Ovary (tissue), 7 donors: ENCODE measurements at regions not wholly inside any gene's neighbourhood (a gene's known extent, or its start where the extent isn't known, plus 50 kb on each side); places are given as distances from the start of the nearest gene placed in this dataset.

Experiments
- DNase-seq, 5 donors: peaks; one replicate each; pipeline ENCODE4 v3.0.0-alpha.2; 2019 to 2020
- H3K27ac ChIP-seq, 2 donors: fragments of 200-600 bp; one replicate each; pipeline versions ENCODE4 v1.5.1 to v1.8.0; 2019 to 2022
- H3K27me3 ChIP-seq: fragments of 200-600 bp; one replicate; pipeline ENCODE4 v1.8.0; 2022
- H3K36me3 ChIP-seq: fragments of 200-600 bp; sonication (generic); one replicate; pipeline ENCODE4 v1.5.1; 2019
- H3K4me1 ChIP-seq: one replicate; pipeline ENCODE4 v1.8.1; 2013; ENCODE audit warnings: mild to moderate bottlenecking, moderate library complexity; ENCODE audit not compliant: insufficient read depth
- H3K4me3 ChIP-seq: fragments of 200-600 bp; sonication (generic); one replicate; pipeline ENCODE4 v1.5.1; 2017
- H3K9me3 ChIP-seq, 2 donors: fragments of 200-600 bp in 1 of 2; sonication (generic) in 1 of 2; one replicate each; pipeline versions ENCODE4 v1.5.1 to v1.8.1; 2013 to 2019; ENCODE audit warnings: mild to moderate bottlenecking in 1 of 2, moderate library complexity in 1 of 2
- EP300 ChIP-seq: sonication (generic); formaldehyde crosslinking; IDR thresholded peaks from one replicate; pipeline ENCODE4 v1.6.1; 2017; ENCODE audit warnings: antibody characterized with exemption
- POLR2A ChIP-seq: fragments of 450-650 bp; IDR thresholded peaks from one replicate; pipeline ENCODE4 v1.6.1; 2017; ENCODE audit warnings: antibody characterized with exemption, mild to moderate bottlenecking, moderate library complexity
- WGBS, 3 donors: extraction: QIAGEN DNeasy Blood & Tissue Kit in 1 of 3; methylation state at CpG; one replicate each; pipeline versions ENCODE4 v1.1.5 to v1.1.7; 2013 to 2017; 5-methylcytosine and 5-hydroxymethylcytosine counted together
- intact Hi-C, 4 donors: fragments of 100-400 bp; cut with DNase I; formaldehyde crosslinking; loops; one replicate each; pipeline versions ENCODE4 v1.11.0 to v1.15.1; 2022 to 2023
- TF ChIP-seq, protein P1 (sequence below), 3 donors: fragments of 450-650 bp in 2 of 3; fragments of 200-600 bp in 1 of 3; IDR thresholded peaks; one replicate each; pipeline versions ENCODE4 v1.5.1 to v1.8.0; 2016 to 2022; ENCODE audit warnings: antibody characterized with exemption in 3 of 3, mild to moderate bottlenecking in 1 of 3
- donor health status: DM: no; HTN: no; CAD: no; lungs with moderate emphysema.
- donor health status: DM: no; HTN: no; CAD: no.
- donor health status: Bipolar disorder and iron deficiency.
- donor health status: DM: no; HTN: no; CAD: no.
- donor health status: DM: yes; HTN: yes; CAD: no.

DNA sequence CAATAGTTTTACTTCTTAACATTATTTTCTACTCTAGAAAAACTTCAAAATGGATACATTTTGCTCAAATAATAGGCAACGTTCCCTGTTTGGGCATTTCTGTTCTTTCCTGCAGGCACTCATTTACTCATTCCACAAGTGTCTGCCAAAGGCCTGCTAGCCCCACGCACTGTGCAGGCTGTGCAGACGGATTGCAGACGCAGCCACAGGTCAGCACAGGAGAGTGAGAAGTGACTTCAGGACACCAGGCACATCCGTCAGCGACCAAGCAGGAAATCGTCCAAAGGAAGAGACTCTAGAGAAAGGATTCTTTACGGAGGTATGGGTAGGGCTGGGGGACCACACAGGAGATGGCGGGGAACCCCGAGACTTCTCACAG lies 103.0 kb upstream of the AGAP1 start:
- 62 to 75% (median 70%) methylated on average over 10 of the region's 10 CpGs for WGBS, 3 donors
- intact Hi-C loops: no loop called here
- Histone ChIP-seq H3K27ac (no peak overlapping the region), H3K4me3 (no peak overlapping the region), H3K9me3 (no peaks in the 10 kb centered on the region), H3K36me3 (no peaks in the 10 kb centered on the region), H3K4me1 (no peaks in the 10 kb centered on the region), H3K27me3 (no peaks in the 10 kb centered on the region)
- TF ChIP-seq, protein P1, sequence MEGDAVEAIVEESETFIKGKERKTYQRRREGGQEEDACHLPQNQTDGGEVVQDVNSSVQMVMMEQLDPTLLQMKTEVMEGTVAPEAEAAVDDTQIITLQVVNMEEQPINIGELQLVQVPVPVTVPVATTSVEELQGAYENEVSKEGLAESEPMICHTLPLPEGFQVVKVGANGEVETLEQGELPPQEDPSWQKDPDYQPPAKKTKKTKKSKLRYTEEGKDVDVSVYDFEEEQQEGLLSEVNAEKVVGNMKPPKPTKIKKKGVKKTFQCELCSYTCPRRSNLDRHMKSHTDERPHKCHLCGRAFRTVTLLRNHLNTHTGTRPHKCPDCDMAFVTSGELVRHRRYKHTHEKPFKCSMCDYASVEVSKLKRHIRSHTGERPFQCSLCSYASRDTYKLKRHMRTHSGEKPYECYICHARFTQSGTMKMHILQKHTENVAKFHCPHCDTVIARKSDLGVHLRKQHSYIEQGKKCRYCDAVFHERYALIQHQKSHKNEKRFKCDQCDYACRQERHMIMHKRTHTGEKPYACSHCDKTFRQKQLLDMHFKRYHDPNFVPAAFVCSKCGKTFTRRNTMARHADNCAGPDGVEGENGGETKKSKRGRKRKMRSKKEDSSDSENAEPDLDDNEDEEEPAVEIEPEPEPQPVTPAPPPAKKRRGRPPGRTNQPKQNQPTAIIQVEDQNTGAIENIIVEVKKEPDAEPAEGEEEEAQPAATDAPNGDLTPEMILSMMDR (IDR thresholded peaks at IDR 0.05): no peak
- no peak for TF ChIP-seq POLR2A
- TF ChIP-seq EP300: no peak
- DNase-seq: no peak

DNA sequence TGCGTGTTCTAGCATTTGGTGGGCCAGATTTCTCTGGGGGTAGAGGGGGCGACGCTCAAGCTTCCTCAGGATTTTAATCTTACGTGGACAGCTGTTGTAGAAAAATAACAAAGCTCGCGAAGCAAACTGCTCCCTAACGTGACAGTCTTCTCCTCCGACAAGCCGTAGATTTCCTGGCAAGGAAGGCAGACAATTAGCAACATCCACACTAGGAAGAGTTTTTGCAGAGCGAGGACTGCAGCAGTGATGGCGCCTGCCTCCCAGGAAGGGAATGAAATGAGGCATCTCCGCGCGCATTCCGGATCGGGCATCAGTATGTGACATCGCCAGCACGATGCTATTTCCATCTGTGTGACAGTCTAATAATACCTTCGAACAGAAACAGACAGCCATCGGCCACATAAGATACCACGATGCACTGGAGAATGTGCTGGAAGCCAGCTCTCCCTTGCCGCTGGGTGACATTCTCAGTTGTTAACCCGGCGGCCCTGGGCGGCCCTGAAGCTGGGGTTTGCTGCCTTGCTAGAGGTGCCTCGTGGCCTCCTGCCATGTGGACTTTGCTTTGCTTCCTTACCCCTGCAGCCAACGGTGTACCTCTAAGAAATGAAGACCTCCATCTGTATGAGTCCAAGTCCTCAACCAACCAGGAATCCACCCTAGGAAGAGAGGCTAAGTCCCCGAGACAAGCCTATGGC lies 101.8 kb upstream of the AGAP1 start:
- TF ChIP-seq, protein P1 (IDR thresholded peaks at IDR 0.05): no peak
- TF ChIP-seq POLR2A (no peak), EP300 (no peak)
- Histone ChIP-seq H3K27ac (no peak overlapping the region), H3K4me1 (no peaks in the 10 kb centered on the region), H3K9me3 (no peaks in the 10 kb centered on the region), H3K36me3 (no peaks in the 10 kb centered on the region), H3K27me3 (no peaks in the 10 kb centered on the region), H3K4me3 (no peak overlapping the region)
- intact Hi-C loops: no loop called here
- DNase-seq: no peak
- WGBS, 3 donors: 75 to 78% (median 77%) methylated on average over 27 to 28 of the region's 28 CpGs

DNA sequence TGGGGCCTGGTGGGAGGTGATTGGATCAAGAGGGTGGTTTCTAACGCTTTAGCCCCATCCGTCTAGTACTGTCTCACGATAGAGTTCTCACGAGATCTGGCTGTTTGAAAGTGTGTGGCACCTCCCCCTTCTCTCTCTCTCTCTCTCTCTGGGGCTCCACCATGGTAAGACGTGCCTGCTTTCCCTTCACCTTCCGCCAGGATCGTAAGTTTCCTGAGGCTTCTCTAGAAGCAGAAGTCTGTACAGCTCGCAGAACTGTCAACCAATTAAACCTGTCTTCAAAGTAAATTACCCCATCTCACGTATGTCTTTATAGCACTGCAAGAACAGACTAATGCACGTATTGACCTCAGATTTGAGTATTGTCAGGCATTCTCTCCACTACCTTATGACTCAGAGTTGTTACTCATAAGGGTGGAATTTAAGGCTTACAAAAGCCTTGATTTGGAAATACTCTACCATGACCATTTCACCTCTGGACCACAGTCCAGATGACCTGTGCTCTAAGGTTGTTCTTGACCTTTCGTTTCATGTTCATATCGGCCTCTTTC lies 99.5 kb upstream of the AGAP1 start:
- no peak overlapping the region for H3K4me3 ChIP-seq
- 78 to 85% (median 82%) methylated on average over 12 of the region's 12 CpGs for WGBS, 3 donors
- intact Hi-C loops: no loop called here
- no peak for DNase-seq
- no peaks in the 10 kb centered on the region for H3K4me1 ChIP-seq
- H3K36me3 ChIP-seq: no peaks in the 10 kb centered on the region
- no peaks in the 10 kb centered on the region for H3K27me3 ChIP-seq
- no peak for TF ChIP-seq EP300
- no peak for TF ChIP-seq POLR2A
- TF ChIP-seq, protein P1 (IDR thresholded peaks at IDR 0.05): no peak
- H3K27ac ChIP-seq: no peak overlapping the region
- H3K9me3 ChIP-seq: no peaks in the 10 kb centered on the region

DNA sequence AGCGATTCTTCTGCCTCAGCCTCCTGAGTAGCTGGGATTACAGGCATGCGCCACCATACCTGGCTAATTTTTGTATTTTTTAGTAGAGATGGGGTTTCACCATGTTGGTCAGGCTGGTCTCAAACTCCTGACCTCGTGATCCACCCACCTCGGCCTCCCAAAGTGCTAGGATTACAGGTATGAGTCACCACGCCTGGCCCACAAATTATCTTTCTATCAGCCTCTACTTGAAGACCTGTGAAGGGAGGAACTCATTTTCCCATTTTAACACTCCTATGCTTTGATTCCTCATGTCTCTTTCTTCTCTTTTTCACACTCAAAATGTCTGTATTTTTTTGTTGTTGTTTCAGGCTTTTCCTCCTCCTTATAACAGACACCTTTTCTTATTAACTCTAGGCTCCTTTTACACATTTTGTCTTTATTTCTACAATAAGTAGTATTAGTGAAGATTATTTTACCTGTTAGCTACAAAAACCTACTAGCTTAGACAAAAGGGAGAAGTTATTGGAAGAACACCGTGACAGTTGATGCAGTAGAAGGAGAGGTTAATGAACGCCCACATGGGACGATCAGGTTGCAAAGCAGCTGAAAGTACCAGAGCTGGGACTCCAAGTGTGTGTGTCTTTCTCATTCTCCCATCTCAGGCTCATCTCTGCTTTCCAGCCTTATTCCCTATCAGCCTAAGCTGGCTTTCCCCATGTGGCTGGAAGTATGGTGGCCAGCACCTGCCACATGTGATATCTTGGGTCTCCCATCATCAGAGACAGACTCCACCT lies 97.6 kb upstream of the AGAP1 start:
- 84 to 88% (median 87%) methylated on average over 8 of the region's 8 CpGs for WGBS, 3 donors
- no peak for DNase-seq
- Histone ChIP-seq H3K27ac (no peak overlapping the region), H3K27me3 (no peaks in the 10 kb centered on the region), H3K4me1 (no peaks in the 10 kb centered on the region), H3K36me3 (no peaks in the 10 kb centered on the region), H3K9me3 (no peaks in the 10 kb centered on the region), H3K4me3 (no peak overlapping the region)
- TF ChIP-seq EP300 (no peak), POLR2A (no peak)
- TF ChIP-seq, protein P1 (IDR thresholded peaks at IDR 0.05): no peak
- intact Hi-C loops: no loop called here
